ENCODE measurements at regions not wholly inside any gene's neighbourhood (a gene's known extent, or its start where the extent isn't known, plus 50 kb on each side); places are given as distances from the start of the nearest gene placed in this dataset.
"Not testable (repeated sequence)": the region's sequence is repeated elsewhere in the genome, so short reads cannot be mapped to it uniquely, and the experiment has no call there.

GRCh38 chr3:30481241-30481640 is 125.2 kb upstream of the TGFBR2 start:
- peaks cover 1% of the 10 kb centered on the region for H3K27me3 Mint-ChIP-seq
- intact Hi-C loops (cut with micrococcal nuclease): no loop called here
- no peak overlapping the region for H3K4me3 Mint-ChIP-seq
- no peaks in the 10 kb centered on the region for H3K36me3 Mint-ChIP-seq (ENCODE audit: low read depth)
- peaks cover 32% of the 10 kb centered on the region for H3K4me1 Mint-ChIP-seq (ENCODE audit: low read depth)
- H3K9me3 Mint-ChIP-seq: no peaks in the 10 kb centered on the region
- H3K27ac Mint-ChIP-seq: no peak overlapping the region

- Mint-ChIP-seq H3K9me3 (peaks cover 11% of the 10 kb centered on the region), H3K4me1 (ENCODE audit: low read depth) (peaks cover 16% of the 10 kb centered on the region)
- intact Hi-C loops (cut with micrococcal nuclease); H3K36me3 Mint-ChIP-seq (ENCODE audit: low read depth); H3K27me3 Mint-ChIP-seq; H3K27ac Mint-ChIP-seq; H3K4me3 Mint-ChIP-seq: not testable (repeated sequence)
Measured at GRCh38 chr3:30484229-30484628, 122.2 kb upstream of the TGFBR2 start.

- H3K9me3 Mint-ChIP-seq: peaks cover 24% of the 10 kb centered on the region
- H3K27ac Mint-ChIP-seq: no peak overlapping the region
Measured at GRCh38 chr3:30486368-30486767, 120.0 kb upstream of the TGFBR2 start.

GRCh38 chr3:30488070-30488756 is 118.2 kb upstream of the TGFBR2 start:
- no peak overlapping the region for H3K4me3 Mint-ChIP-seq
- intact Hi-C loops (cut with micrococcal nuclease): no loop called here
- peaks cover 17% of the 10 kb centered on the region for H3K4me1 Mint-ChIP-seq (ENCODE audit: low read depth)
- H3K27ac Mint-ChIP-seq: no peak overlapping the region
- H3K27me3 Mint-ChIP-seq: peaks cover 2% of the 10 kb centered on the region
- H3K9me3 Mint-ChIP-seq: peaks cover 24% of the 10 kb centered on the region
- peaks cover 17% of the 10 kb centered on the region for H3K36me3 Mint-ChIP-seq (ENCODE audit: low read depth)

More at GRCh38 chr3:30486368-30486767, 120.0 kb upstream of the TGFBR2 start:
- Mint-ChIP-seq H3K27me3 (peaks cover 2% of the 10 kb centered on the region), H3K4me1 (ENCODE audit: low read depth) (peaks cover 7% of the 10 kb centered on the region), H3K36me3 (ENCODE audit: low read depth) (peaks cover 17% of the 10 kb centered on the region), H3K4me3 (no peak overlapping the region)
- intact Hi-C loops (cut with micrococcal nuclease): no loop called here

GRCh38 chr3:30492322-30493192 is 113.8 kb upstream of the TGFBR2 start:
- Mint-ChIP-seq H3K27me3 (peaks cover 2% of the 10 kb centered on the region), H3K36me3 (ENCODE audit: low read depth) (peaks cover 17% of the 10 kb centered on the region), H3K4me1 (ENCODE audit: low read depth) (peaks cover 40% of the 10 kb centered on the region), H3K27ac (no peak overlapping the region), H3K4me3 (no peak overlapping the region), H3K9me3 (peaks cover 24% of the 10 kb centered on the region)
- intact Hi-C loops (cut with micrococcal nuclease): loop anchor here (10.0 kb wide), 1 partner anchor 112 kb away; the partner anchor contains the start of gene TGFBR2

- peaks cover 11% of the 10 kb centered on the region for H3K36me3 Mint-ChIP-seq (ENCODE audit: low read depth)
- H3K4me3 Mint-ChIP-seq: no peak overlapping the region
- intact Hi-C loops (cut with micrococcal nuclease): loop anchor here (10.0 kb wide), 1 partner anchor 111 kb away; the partner anchor contains the start of gene TGFBR2
- peaks cover 2% of the 10 kb centered on the region for H3K27me3 Mint-ChIP-seq
- peak overlapping the region; percentile 80 for H3K27ac Mint-ChIP-seq
- peaks cover 17% of the 10 kb centered on the region for H3K9me3 Mint-ChIP-seq
- peaks cover 48% of the 10 kb centered on the region for H3K4me1 Mint-ChIP-seq (ENCODE audit: low read depth)
Measured at GRCh38 chr3:30493911-30494311, 112.5 kb upstream of the TGFBR2 start.

- Mint-ChIP-seq H3K27me3 (no peaks in the 10 kb centered on the region), H3K27ac (peak overlapping the region; percentile 80), H3K4me1 (ENCODE audit: low read depth) (peaks cover 53% of the 10 kb centered on the region), H3K9me3 (peaks cover 2% of the 10 kb centered on the region), H3K4me3 (no peak overlapping the region), H3K36me3 (ENCODE audit: low read depth) (peaks cover under 1% of the 10 kb centered on the region)
- intact Hi-C loops (cut with micrococcal nuclease): loop anchor here (10.0 kb wide), 1 partner anchor 109 kb away; the partner anchor contains the start of gene TGFBR2
Measured at GRCh38 chr3:30495172-30496065, 111.0 kb upstream of the TGFBR2 start.

GRCh38 chr3:30496066-30496966 is 110.1 kb upstream of the TGFBR2 start:
- Mint-ChIP-seq H3K27me3 (no peaks in the 10 kb centered on the region), H3K27ac (peak overlapping the region; percentile 80), H3K36me3 (ENCODE audit: low read depth) (no peaks in the 10 kb centered on the region), H3K4me1 (ENCODE audit: low read depth) (peaks cover 62% of the 10 kb centered on the region), H3K9me3 (no peaks in the 10 kb centered on the region), H3K4me3 (no peak overlapping the region)
- intact Hi-C loops (cut with micrococcal nuclease): loop anchor here (10.0 kb wide), 1 partner anchor 108 kb away; the partner anchor contains the start of gene TGFBR2

- Mint-ChIP-seq H3K4me3 (no peak overlapping the region), H3K36me3 (ENCODE audit: low read depth) (no peaks in the 10 kb centered on the region), H3K27me3 (no peaks in the 10 kb centered on the region), H3K27ac (peak overlapping the region; percentile 38), H3K4me1 (ENCODE audit: low read depth) (peaks cover 75% of the 10 kb centered on the region), H3K9me3 (no peaks in the 10 kb centered on the region)
- intact Hi-C loops (cut with micrococcal nuclease): loop anchor here (10.0 kb wide), 1 partner anchor 106 kb away; the partner anchor contains the start of gene TGFBR2
Measured at GRCh38 chr3:30498587-30498967, 107.8 kb upstream of the TGFBR2 start.

- Mint-ChIP-seq H3K4me3 (no peak overlapping the region), H3K9me3 (no peaks in the 10 kb centered on the region), H3K4me1 (ENCODE audit: low read depth) (peaks cover 64% of the 10 kb centered on the region), H3K27me3 (no peaks in the 10 kb centered on the region), H3K27ac (peak overlapping the region; percentile 23), H3K36me3 (ENCODE audit: low read depth) (no peaks in the 10 kb centered on the region)
- intact Hi-C loops (cut with micrococcal nuclease): no loop called here
Measured at GRCh38 chr3:30500666-30501399, 105.6 kb upstream of the TGFBR2 start.

GRCh38 chr3:30501526-30501925 is 104.9 kb upstream of the TGFBR2 start:
- Mint-ChIP-seq H3K4me3 (no peak overlapping the region), H3K27me3 (no peaks in the 10 kb centered on the region), H3K4me1 (ENCODE audit: low read depth) (peaks cover 62% of the 10 kb centered on the region), H3K27ac (peak overlapping the region; percentile 23), H3K9me3 (no peaks in the 10 kb centered on the region), H3K36me3 (ENCODE audit: low read depth) (no peaks in the 10 kb centered on the region)
- intact Hi-C loops (cut with micrococcal nuclease): no loop called here

GRCh38 chr3:30502051-30502741 is 104.2 kb upstream of the TGFBR2 start:
- H3K9me3 Mint-ChIP-seq: no peaks in the 10 kb centered on the region
- H3K27ac Mint-ChIP-seq: no peak overlapping the region
- intact Hi-C loops (cut with micrococcal nuclease): no loop called here
- no peaks in the 10 kb centered on the region for H3K36me3 Mint-ChIP-seq (ENCODE audit: low read depth)
- no peak overlapping the region for H3K4me3 Mint-ChIP-seq
- no peaks in the 10 kb centered on the region for H3K27me3 Mint-ChIP-seq
- H3K4me1 Mint-ChIP-seq (ENCODE audit: low read depth): peaks cover 56% of the 10 kb centered on the region

Data from dendritic cell treated with granulocyte-macrophage colony-stimulating factor and Interleukin-4, amounts not matched to agents 40 ng/mL and 50 ng/mL, for 4 days (primary cell).